Activated CD8-positive, alpha-beta memory T cell treated with anti-CD3 and anti-CD28 coated beads, Interleukin-2, amount 50 U/mL, for 24 hours (primary cell): ENCODE measurements at regions not wholly inside any gene's neighbourhood (a gene's known extent, or its start where the extent isn't known, plus 50 kb on each side); places are given as distances from the start of the nearest gene placed in this dataset.

Experiments
- DNase-seq: peaks from one replicate; pipeline ENCODE4 v3.0.0-alpha.2; 2020; ENCODE audit errors: extremely low read depth

DNA sequence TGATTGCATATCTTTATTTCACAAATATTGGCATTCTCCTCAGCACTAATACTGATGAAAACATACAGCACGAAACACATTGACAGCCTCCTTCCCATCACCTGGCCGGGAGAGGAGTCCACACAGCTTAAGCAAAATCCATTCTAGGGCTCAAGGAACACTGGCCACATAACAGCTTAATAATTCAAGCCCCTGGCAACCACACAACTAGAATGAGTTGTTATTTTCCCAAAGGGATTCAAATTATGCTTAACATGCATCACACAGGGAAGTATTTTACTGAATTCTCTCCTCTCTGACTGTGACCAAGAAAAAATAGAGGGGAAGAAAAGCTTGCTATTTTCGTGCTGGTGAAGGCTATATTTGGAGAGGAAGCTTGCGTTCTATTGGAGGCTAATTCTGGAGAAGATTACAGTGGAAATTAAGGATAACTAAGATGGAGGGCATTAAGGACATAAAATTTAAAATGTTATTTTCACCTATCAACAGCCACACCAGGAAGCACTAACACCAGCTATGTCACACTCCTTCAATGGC lies 198.5 kb downstream of the ADGRG6 start:
- DNase-seq = no peak

DNA sequence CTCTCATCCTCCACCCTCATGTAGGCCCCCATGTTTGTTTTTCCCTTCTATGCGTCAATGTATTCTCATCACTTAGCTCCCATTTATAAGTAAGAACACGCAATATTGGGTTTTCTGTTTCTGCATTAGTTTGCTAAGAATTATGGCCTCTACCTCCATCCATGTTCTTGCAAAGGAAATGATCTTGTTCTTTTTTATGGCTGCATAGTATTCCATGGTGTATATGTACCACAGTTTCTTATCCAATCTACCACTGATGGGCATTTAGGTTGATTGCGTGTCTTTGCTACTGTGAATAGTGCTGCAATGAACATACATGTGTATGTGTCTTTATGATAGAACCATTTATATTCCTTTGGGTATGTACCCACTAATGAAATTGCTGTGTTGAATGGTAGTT lies 200.0 kb downstream of the ADGRG6 start:
- DNase-seq = no peak

DNA sequence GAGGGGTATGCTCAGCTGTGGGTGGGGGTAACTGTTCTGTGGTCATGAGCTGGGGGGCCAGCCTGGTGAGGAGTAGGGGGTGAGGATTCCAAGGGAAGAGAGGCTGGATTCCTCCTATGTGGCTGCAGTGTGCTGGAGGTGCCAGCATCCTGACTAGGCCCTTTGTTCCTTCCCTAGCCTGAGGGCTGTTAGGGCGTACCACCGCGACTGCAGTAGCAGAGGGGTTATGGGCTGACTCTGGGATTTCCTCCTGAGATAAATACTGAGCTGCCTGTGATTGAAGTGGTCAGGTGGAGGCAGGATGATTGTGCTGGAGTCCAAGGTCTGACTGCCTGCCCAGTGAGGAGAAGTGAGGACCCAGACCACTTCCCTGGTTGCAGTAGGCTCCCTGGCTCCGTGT lies 205.3 kb downstream of the ADGRG6 start:
- DNase-seq = no peak

DNA sequence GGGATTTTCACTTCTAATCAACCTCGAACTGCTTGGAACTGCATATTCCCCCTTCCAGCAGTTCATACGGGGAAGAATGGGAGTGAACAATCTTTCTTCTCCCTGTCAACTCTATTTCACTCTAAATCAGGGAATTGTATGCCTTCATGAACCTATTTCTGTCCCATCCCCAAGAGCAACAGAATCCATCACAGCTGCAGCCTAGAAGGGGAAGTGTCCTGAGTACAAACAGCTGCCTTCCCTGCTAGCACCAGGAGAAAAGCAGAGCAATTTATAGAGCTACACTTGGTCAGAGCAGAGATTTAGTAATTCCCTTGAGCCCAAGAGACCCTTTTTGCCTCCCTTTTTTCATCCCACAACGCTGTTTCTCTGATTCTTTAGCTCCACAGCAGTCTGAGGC lies 208.4 kb downstream of the ADGRG6 start:
- DNase-seq = no peak

DNA sequence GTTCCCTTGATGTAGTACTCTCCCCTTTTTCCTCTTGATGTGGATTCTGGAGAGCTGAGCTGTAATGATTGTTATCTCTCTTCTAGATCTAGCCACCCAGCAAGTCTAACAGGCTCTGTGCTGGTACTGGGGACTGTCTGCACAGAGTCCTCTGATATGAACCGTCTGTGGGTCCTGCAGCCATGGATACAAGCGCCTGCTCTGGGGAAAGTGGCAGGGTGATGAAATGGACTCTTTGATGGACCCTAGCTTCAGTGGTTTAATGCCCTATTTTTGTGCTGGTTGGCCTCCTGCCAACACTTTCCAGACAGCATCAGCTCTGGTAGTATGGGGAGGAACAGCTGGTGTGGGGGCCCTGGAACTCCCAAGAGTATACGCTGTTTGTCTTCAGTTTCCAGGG lies 216.3 kb downstream of the ADGRG6 start:
- no peak for DNase-seq

DNA sequence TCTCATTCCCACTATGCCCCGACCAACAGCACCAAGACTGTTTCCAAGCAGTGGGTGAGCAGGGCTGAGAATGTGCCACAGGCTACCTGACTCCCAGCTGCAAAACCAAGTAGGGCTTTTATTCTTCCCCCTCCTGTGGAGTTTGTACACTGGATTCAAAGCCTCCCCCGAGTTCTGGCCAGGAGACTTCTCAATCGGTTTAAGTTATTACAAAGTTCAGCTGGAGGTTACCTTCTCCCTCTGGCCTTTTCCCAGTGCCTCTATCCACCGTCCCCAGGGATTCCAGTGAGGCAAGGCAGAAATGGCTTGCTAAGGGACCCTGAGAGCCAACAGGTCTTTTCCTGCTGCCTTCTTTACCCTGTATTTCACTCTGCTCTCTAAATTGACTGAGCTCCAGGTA lies 217.0 kb downstream of the ADGRG6 start:
- no peak for DNase-seq

DNA sequence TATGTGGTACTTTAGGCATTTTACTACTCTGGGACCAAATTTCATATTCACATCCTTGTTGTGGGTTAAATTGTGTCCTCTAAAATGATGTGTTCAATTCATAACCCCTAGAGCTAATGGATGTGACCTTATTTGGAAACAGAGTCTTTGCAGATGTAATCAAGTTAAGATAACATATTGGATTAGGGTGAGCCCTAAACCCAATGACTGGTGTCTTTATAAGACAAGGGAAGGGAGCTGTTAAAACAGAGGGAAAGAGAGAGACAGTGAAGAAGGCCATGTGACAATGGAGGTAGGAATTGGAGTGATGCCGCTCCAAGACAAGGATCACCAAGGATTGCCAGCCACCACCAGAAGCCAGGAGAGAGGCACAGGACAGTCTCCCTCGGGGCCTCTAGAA lies 220.0 kb downstream of the ADGRG6 start:
- no peak for DNase-seq

DNA sequence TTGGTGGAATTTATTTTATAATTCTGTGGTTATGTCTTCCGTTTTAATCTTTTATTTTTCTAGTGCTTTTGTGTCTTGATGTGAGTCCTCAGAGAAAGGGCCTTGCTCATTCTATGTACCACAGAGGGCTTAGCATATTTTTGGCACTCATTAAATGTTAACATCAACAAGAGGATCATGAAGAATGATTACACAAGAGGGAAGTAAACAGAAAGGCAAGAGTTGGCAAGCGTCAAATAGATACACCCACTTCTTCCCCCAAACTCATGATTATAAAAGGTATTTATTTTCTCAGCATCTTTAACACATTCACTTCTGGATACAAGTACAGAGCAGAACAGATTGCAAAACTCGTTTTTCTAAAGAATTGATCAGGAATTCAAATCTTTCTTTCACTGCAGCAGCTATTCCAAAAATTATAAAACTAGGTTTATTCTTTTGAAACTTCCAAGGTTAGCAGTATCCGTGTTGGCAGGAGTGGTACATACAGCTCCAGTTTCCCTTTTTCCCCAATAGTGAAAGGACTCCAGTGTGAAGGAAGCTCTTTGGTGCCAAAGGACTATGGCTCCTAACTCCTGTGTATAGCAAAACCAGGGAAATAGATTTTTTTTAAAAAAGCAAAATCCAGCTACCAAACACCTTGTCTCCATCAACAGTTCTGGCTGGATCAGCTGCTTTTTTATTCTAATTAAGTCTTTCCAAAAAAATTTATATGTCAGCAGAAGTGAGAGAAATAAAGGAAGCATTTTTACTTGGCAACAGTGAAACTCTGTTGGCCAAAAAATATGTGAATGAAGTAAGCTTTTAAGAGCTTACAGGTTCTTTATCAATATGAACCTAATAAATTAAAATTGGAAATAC lies 221.9 kb downstream of the ADGRG6 start:
- DNase-seq = no peak

DNA sequence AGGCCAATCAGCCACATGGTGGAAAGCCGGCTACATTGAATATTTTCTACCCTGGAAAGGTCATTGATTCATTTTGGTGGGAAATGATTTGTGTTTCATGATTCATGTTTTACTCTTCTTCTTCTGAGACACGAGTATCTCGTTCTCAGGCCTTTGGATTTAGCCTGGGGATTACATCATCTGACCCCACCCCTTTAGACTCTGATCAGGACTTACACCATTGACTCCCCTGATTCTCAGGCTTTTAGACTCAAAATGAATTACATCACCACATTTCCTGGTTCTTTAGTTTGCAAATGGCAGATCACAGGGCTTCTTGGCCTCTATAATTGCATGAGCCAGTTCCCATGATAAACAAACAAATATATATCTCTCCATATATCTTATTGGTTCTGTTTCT lies 228.8 kb downstream of the ADGRG6 start:
- no peak for DNase-seq

DNA sequence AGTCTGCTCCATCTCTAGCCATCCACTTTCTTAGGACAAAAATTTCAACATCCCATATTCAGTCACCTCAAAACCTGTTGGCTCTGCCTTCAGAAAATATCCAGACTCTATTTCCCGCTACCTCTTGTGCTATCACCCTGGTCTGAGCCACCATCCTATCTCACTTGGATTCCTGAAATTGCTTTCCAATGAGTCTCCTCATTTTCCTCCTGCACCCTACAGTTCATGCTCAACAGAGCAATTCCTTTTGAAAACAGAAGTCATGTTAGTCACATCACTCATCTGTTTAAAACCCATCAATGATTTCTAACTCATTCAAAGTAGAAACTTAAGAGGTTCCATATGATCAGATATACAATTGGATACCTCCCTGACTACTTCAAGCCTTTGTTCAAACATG lies 229.9 kb downstream of the ADGRG6 start:
- DNase-seq = no peak

DNA sequence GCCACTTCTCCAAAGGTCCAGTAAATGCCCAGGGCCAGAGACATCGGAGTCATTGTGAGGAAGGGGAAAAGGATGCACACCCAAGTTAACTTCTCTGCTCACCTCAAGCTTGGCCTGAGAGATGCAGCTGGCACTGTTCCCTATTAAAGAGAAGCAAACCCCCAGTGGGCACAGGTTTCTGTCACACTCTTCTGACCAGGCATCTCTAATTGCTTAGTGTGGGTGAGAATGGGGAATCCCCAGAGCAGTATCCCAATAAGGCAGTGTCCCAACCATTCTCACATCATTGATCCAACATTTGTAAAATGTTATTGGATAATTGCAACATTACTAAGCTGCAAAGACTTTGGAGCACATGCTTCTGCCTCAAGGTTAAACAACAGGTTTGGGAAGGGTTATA lies 232.3 kb downstream of the ADGRG6 start:
- no peak for DNase-seq

DNA sequence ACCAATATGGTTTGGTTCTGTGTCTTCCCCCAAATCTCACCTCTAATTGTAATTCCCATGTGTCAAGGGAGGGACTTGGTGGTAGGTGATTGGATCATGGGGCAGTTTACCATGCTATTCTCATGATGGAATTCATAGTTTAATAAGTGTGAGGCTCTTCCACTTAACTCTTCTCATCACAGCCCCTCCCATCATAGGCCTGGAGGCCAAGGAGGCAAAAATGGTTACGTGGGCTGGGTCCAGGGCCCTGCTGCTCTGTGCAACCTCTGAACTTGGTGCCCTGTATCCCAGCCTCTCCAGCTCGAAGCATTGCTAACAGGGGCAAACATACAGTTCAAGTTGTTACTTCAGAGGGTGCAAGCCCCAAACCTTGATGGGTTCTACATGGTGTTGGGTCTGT lies 232.7 kb downstream of the ADGRG6 start:
- no peak for DNase-seq

DNA sequence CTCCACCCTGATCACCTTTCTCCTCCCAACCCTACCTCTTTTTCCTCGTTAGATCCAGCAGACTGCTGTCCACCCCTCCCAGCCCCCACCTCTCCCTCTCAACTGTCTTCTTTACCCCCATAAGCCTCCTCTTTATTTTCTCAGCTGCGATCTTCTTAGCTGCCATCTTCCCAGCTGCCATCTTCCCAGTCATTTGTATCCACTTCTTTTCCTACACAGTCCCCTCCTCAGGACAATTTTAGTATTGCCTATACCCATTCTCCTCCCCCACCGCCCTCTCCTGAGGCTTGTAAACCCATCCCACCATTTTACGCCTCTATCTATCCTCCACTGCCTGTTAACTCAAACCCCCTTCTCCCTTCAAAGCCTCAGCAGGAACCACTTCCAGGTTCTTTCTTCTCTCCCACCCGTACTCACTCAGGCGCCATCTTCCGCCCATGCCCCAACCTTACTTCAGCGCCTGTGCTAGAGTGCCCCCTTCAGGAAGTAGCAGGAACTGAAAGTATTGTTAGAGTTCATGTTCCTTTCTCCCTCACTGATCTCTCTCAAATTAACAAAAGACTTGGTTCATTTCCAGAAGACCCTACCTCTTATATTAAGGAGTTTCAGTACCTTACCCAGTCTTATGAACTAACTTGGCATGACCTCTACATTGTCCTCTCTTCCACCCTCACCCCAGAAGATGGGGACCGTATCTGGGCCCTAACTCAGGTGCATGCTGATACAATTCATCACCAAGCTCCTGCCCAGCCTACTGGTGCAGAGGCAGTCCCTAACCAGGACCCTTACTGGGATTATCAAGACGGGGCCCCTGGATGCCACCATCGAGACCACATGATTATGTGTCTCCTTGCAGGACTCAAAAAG lies 236.0 kb downstream of the ADGRG6 start:
- DNase-seq = no peak

DNA sequence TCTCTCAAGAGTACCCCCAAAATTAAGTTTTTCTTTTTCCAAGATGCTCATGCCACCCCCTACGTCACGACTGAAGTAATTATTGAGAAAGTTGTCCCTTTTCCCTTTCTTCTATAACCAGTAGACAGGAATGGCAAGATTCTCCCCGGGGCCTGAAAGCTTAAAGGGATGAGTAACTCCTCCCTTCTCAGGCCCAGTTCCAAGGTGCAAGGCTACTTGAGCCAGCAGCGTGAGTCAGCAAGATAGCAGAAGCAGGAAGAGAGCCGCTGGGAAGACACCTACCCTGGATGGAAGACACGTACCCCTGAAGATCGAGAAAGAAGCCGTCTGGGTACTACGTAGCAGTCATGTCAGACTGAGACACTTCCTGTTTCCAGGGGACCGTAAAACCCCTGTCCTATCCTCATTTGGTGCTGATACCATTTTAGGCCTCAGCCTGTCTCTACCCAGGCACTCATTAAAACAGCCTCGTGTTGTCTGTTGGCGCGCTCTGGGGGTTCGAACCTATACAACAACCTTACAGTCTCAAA lies 241.0 kb downstream of the ADGRG6 start:
- no peak for DNase-seq

DNA sequence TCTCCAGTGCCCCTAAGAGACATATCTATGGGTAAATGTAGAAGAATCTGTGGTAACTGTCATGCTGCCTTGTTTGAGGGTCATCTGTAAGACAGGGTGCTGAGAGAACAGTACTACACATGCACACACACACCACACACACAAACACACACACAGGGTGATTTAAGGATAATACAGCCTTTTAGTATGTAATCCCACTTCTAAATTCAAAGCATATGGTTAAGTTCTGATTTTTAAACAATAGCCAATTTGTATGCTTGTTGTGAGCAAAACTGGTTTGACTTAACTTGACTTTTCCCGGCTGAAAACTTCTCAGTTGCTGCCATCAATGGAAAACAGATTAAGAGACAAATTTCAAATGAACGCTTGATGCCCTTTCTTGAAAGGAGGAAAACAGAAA lies 241.8 kb downstream of the ADGRG6 start:
- DNase-seq = no peak

DNA sequence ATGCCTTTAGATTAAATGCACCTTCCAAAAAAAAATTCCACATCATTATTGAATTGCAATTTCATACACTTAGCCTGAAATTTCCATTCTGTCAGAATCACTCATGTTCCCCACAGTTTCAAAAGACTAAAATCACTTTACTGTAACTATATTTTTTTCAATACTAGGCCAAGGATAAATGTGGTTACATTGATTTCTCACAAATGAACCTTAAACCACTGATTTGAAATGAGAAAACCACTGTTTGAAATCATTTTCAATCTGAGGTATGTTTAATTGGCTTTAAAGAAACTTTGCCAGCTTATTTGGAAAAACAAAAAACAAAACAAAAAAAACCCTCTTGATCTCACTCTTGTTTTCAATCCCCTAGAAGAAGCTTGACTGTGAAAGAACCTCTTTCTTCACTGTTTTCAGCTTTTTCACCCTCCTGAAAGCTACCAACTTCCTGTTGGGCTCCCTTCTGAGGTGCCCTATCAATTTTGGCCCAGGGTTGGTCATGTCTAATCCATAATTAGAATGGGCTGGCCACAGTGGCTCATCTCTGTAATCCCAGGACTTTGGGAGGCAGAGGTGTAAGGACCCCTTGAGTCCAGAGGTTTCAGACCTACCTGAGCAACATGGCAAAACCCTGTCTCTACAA lies 242.5 kb downstream of the ADGRG6 start:
- DNase-seq = no peak

DNA sequence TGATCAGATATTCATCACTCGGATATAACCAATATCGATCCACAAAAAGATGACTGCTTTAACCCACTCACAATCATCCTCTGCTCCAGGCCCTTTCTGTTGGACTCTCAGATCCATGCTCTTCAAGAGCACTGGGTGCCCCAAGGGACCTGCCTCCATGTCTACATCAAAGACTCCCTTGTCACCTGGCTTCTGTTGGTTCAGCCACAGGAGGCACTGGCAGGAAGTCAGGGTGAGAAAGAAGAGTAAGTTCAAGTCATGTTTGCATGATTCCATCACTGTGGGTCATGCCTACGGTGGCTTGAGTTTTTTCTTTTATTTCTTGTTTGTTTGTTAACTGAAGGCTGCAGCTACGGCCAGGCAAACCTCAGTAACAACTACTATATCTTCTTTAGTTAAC lies 243.3 kb downstream of the ADGRG6 start:
- DNase-seq = no peak

DNA sequence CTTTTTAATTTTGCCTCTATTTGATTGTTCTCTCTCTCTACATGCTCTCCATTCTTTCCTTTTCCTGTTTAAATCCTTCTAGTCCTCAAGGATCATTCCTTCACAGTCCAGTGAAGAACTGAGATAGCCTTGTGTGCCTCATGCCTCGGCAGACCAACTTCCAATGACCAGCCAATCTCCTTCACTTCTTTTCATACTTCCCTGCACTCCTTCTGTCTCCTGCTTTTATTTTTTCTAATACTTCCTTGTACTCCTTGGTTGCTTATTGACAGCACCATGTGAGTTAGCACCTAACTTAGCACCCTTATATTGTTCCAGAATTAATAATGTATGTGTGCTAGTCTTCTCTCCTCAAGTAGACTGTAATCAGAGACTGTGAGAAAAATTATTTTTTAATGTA lies 246.8 kb downstream of the ADGRG6 start:
- DNase-seq = no peak

DNA sequence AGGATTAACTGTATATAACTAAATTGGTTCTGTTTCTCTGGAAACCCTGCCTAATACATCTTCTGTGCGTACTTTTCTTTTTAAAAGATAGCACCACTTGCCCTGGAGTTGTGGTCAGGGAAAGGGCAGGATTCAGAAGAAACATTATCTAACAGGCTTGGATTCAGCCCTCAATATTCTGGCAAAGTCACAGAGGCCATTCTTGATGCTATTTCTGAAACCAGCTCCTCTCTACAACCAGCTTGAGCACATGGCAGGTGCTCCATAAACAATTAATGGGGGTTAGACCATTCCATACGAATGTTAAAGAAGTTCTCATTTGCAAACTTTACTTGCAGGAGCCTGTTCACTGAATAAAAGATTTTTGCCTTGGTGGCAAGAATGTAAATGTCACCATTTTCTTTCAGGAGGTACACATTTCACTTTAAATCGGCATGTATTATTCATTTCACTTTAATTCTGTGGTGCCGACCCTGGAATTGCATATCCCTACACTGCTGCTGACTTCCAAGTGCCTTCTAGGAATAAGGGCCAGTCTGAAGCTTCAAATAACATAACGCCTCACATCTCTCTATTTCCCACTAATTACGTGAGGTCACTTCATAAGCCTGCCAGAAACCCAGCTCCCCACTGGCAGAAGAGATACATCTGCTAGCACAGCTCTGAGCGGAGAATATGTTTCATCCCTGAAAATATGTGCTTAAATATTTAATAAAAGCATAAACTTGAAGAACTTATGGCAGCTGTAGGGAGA lies 248.7 kb downstream of the ADGRG6 start:
- DNase-seq = no peak

DNA sequence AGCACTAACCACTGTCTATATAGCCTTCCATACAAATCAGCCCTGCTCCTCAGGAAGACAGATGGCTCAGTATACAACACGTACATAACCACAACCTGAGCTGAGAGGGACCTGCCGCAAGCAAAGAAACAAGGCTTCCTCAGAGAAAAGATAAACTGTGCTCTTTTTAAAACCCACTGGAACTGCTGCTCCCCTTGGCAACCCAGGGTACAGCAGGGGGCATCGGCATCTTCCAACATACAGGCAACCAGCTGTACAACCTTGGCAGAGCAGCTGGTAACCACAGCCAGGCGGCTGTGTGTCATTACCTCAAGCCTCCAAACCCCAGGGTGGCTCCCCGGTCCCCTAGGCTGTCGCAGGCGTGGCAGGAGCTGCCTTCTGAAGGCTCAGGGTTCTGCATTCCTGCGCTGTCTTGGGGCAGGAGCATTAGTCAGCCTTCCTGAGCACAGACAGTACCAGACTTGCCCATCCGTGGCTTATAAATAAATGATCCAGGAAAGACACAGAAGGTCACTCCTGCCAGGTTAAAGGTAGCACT lies 249.5 kb downstream of the ADGRG6 start:
- DNase-seq = peak; percentile 10

DNA sequence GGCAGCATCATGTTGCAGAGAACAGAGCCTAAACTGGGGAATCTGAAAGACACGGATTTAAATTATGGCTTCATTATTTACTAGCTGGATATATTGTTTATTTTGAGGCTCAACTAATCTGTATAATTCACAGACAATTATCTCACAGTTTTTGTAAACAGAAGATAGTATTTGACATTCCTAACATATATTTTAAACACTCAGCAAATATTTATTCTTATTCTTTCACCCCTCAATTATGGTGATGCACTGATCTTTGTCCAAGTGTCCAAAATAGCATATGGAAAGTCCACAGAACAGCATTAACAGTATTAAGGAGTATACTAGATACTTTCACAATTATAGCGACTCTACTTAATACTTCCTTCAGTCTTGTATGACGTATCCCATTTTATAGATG lies 257.0 kb downstream of the ADGRG6 start:
- DNase-seq = no peak
